CD4-positive, alpha-beta T cell treated with Interleukin-4 for 1 hour (primary cell): ENCODE measurements at regions not wholly inside any gene's neighbourhood (a gene's known extent, or its start where the extent isn't known, plus 50 kb on each side); places are given as distances from the start of the nearest gene placed in this dataset.
"Not testable (repeated sequence)": the region's sequence is repeated elsewhere in the genome, so short reads cannot be mapped to it uniquely, and the experiment has no call there.

Experiments
- DNase-seq, 2 donors: peaks; one replicate each; pipeline ENCODE4 v3.0.0-alpha.2; 2020 to 2022

DNA sequence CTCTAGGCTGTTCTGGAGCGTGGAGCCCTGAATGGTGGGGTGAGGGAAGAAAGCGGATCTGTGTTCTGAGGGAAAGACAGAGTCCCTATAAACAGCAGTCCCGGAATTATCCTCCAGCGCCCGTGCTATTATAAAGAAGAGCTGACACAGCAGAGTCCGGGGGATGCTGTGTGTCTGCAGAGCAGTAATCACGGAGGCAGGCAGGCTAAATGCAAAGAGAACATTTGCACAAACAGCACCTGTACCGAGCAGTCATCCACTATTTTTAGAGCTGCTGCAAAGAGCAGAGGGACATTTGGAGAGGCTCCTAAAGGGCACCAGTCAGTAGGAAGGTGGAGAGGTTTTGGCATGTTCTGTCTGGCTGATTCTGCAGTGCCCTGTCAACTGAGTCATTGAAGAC, 293.8 kb upstream of the SLC14A2 start:
- DNase-seq: no peak

DNA sequence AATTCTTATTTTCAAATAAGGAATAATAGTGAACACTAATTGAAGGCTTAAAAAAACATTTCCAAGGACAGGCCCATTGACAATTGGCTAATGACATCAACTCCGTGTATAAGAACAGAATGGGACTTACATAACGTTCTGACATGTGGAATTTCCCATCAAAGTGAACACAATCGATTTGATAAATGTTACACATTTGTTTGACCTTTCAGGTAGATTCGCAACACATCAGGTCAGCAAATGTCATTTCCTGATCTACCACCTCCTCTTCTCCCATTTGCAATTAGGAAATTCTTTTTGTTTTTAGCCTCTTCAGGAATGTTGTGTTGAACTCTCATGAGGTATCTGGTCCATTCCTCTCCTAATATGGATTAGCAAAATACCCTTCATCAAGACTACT, 292.9 kb upstream of the SLC14A2 start:
- DNase-seq: no peak

GRCh38 chr18:45324101-45324494, 291.2 kb upstream of the SLC14A2 start:
- DNase-seq: no peak

- no peak for DNase-seq
Measured at GRCh38 chr18:45324495-45325113, 290.7 kb upstream of the SLC14A2 start.

DNA sequence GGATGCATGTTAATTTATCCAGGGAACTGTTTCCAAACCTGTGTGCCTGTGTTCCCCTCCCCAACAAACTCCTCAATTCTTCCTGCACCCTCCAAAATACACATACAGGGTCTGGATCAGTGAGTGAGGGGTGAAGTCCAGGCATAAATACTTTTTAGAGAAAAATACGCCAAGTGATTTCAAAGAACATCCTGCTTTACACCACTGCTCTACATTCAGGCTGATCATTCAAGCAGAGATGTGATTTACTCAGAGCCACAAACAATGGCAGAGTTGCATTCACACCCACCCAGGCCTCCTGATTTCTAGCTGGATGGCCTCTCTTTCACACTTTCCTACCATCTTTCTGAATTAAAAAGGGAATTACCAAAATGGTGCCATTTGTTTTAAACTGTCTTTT, 289.5 kb upstream of the SLC14A2 start:
- no peak for DNase-seq

DNA sequence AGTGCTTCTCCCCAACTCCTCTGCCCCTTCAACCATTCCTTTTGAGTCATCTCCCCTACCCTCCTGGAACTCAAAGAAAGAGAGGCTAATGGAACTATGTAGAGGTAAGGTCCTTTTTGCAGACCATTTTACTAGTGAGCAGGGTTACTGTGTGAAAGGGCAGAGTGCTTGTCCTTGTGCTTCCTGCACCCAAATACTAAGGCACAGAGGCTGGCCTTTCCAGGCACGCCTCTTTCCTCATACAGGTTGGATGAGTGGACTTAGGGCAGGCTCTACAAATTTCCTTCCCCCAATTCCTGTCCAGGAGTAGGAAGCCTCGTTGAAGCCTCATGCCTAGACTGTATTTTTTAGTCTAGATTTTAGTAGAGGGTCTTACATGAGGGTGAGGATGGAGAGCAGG, 288.8 kb upstream of the SLC14A2 start:
- no peak for DNase-seq

GRCh38 chr18:45328296-45328695, 287.0 kb upstream of the SLC14A2 start:
- no peak for DNase-seq

GRCh38 chr18:45328811-45329210, 286.5 kb upstream of the SLC14A2 start:
- no peak for DNase-seq

DNA sequence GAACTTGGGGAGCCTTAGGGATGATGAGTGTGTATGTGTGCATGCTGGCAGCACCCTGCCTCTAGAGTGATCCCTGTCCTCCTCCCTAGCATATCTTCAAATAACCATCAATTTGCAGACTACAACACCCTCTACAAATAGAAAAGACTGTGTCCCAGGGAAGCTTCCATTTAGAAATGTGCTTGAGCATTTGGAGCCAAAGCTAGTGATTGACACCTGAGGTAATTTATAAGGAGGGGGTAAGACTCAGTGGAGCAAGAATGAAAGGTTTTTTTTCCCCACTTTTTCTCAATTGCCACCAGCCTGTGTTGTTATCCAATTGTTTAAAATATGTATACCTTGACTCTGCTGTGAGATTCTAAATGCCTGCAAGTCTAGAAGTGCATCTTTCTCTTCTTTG, 286.0 kb upstream of the SLC14A2 start:
- DNase-seq: no peak

- no peak for DNase-seq
Measured at GRCh38 chr18:45330170-45330594, 285.1 kb upstream of the SLC14A2 start.

GRCh38 chr18:45332871-45333270, 282.4 kb upstream of the SLC14A2 start:
- DNase-seq: no peak

DNA sequence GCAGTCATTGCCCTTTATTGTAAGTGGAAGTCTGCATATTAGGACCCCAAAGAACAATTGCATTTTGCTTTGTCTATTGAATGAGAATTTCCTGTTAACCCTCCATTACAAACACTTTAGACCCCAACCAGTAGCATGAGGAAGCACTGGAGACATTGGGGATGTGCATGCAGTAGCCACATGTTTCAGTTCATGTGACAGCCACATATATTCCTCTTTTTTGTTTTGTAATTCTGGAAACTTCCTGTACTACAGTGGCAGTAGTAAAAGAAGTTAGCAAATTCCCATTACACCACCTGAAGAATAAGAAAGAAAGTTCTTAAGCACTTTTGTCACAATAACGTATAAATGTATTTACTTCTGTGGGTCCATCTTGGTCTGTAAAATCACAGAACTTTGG, 281.1 kb upstream of the SLC14A2 start:
- no peak for DNase-seq

DNA sequence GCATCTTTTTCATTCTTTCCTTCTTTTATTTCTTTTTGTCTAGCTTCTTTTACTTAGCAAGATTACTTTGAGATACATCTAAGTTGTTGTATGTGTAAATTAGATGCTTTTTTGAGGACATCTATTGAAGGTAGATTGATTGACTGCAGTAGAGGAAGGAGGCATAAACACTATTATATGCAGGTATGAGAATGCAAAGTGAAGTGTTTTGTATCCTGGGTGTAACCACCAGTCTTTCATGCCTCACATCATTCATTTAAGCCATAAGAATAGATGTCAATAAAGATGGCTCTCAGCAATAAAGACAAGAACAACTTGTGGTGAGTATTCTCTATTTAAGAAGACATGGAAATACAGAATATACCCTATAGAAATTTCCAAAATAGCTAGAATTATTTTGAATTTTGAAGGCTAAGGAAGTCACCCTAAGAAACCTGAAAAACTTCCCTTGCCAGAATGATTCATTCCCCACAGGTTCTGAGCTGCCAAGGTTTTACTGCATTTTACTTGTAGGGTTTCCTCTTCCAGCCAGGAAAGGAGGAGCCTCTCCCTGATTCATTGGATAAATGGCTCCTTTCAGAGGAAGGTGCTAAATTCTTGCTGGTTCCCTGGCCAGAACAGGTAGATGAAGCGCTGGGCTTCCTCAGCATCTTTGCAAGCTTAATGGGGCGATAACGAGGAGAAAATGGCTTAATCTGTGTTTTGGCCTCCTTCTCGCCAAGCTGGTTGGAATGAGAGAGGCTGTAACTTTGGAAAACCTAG, 279.8 kb upstream of the SLC14A2 start:
- DNase-seq: no peak

- DNase-seq: no peak
Measured at GRCh38 chr18:45336448-45336847, 278.8 kb upstream of the SLC14A2 start.

- no peak for DNase-seq
Measured at GRCh38 chr18:45337477-45337876, 277.8 kb upstream of the SLC14A2 start.

- DNase-seq: no peak
Measured at GRCh38 chr18:45339810-45340550, 275.3 kb upstream of the SLC14A2 start.

GRCh38 chr18:45340884-45341283, 274.4 kb upstream of the SLC14A2 start:
- DNase-seq: no peak

- DNase-seq: no peak
Measured at GRCh38 chr18:45341454-45341853, 273.8 kb upstream of the SLC14A2 start.

GRCh38 chr18:45342166-45342565, 273.1 kb upstream of the SLC14A2 start:
- no peak for DNase-seq

DNA sequence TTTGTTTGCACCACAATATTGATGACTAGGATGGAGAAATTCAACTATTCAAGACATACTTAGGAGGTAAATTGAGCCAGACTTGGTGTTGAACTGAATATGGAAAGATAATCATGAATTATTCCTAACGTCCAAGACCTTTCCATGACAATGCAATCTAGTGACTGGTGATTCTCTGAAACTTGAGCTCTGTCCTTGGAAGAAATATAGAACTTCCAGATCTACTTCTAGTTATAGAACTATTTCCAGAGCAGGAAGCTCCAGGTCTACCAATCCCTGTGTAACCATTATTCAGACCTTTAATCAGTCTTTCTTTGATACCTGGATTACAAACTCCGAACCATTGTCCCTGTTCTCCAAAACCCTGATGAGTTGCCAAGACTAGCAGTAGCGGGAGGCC, 272.6 kb upstream of the SLC14A2 start:
- no peak for DNase-seq

GRCh38 chr18:45343365-45343764, 271.9 kb upstream of the SLC14A2 start:
- DNase-seq: no peak

DNA sequence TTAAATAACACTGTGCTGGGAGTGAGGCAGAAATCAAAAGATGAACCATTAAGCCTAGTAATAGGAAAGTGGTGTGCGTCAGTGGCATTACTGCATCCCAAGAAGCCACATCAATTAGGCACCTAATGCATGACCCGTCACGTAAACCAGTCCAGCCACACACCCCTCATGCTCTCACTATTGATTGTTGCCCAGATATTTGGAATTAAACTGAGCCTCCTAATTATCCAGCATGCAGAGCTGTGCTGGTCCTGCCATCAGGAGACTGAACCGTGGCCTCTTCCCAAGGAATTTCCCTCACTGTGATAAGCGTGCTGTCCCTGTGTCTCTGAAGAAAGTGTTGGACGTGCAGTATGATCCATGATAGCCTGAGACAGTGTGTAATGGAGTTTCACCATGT, 270.6 kb upstream of the SLC14A2 start:
- DNase-seq: not testable (repeated sequence)

GRCh38 chr18:45349019-45349418, 266.3 kb upstream of the SLC14A2 start:
- no peak for DNase-seq

DNA sequence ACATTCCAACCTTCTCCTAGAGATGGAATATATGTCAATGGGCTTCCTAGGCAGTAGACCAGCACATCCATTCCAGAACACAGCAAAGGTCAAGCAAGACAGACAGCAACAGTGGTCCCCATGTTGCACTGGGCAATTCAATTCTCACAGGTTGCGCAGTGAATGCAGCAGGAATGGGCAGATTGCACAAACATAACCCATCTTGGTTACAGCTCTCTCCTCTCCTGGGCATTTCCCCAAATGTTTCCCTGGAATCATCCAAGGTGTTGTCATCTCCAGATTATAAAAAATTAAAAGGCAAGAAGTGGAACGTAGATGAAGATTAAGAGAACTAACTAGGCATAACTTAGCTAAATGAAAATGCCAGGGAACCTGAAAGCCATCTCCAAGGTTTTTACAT, 265.8 kb upstream of the SLC14A2 start:
- DNase-seq: no peak
